WTC11 (cell line): ENCODE measurements at regions not wholly inside any gene's neighbourhood (a gene's known extent, or its start where the extent isn't known, plus 50 kb on each side); places are given as distances from the start of the nearest gene placed in this dataset.

ENCODE experiments used
- E2F4 ChIP-seq: sonication (generic); formaldehyde crosslinking; IDR thresholded peaks from 2 replicates; pipeline ENCODE4 v1.8.1; 2022; ENCODE audit warnings: low read depth, mild to moderate bottlenecking, moderate library complexity, missing genetic modification reagents, borderline replicate concordance
- GABPB1 ChIP-seq: sonication (generic); formaldehyde crosslinking; IDR thresholded peaks from 2 replicates; pipeline ENCODE4 v1.8.1; 2023; ENCODE audit warnings: mild to moderate bottlenecking, missing genetic modification reagents
- RELA ChIP-seq: sonication (generic); formaldehyde crosslinking; IDR thresholded peaks from 2 replicates; pipeline ENCODE4 v1.8.1; 2022; ENCODE audit warnings: missing genetic modification reagents, mild to moderate bottlenecking, borderline replicate concordance
- SP1 ChIP-seq: sonication (generic); formaldehyde crosslinking; conservative IDR thresholded peaks from 2 replicates; pipeline ENCODE4 v1.8.1; 2022; ENCODE audit warnings: missing genetic modification reagents
- TCF7 ChIP-seq: sonication (generic); formaldehyde crosslinking; IDR thresholded peaks from 2 replicates; pipeline ENCODE4 v1.8.0; 2022; ENCODE audit warnings: mild to moderate bottlenecking, low read depth, missing genetic modification reagents, moderate library complexity
- USF2 ChIP-seq: sonication (generic); formaldehyde crosslinking; IDR thresholded peaks from 2 replicates; pipeline ENCODE4 v1.8.1; 2023; ENCODE audit warnings: mild to moderate bottlenecking, missing genetic modification reagents, moderate library complexity
- ZNF281 ChIP-seq: sonication (generic); formaldehyde crosslinking; IDR thresholded peaks from 2 replicates; pipeline ENCODE4 v1.8.0; 2023; ENCODE audit warnings: mild to moderate bottlenecking, missing genetic modification reagents
- ZNF317 ChIP-seq: sonication (generic); formaldehyde crosslinking; IDR thresholded peaks from 2 replicates; pipeline ENCODE4 v1.8.1; 2023; ENCODE audit warnings: low read depth, mild to moderate bottlenecking, moderate library complexity, missing genetic modification reagents, borderline replicate concordance
- TF ChIP-seq, protein P1 (sequence below): sonication (generic); formaldehyde crosslinking; IDR thresholded peaks from 2 replicates; pipeline ENCODE4 v1.8.0; 2022; ENCODE audit warnings: mild to moderate bottlenecking, missing genetic modification reagents
- TF ChIP-seq, protein P2 (sequence below): fragments of 200-600 bp; IDR thresholded peaks from 2 replicates; pipeline ENCODE4 v1.8.0; 2022; ENCODE audit warnings: antibody characterized with exemption
- TF ChIP-seq, protein P3 (sequence below): sonication (generic); formaldehyde crosslinking; IDR thresholded peaks from 2 replicates; pipeline ENCODE4 v1.8.1; 2023; ENCODE audit warnings: mild to moderate bottlenecking, moderate library complexity, missing genetic modification reagents
- TF ChIP-seq, protein P4 (sequence below): sonication (generic); formaldehyde crosslinking; IDR thresholded peaks from 2 replicates; pipeline ENCODE4 v1.8.0; 2023; ENCODE audit warnings: missing genetic modification reagents
- TF ChIP-seq, protein P5 (sequence below): fragments of 250-450 bp; sonication (Bioruptor Pico); IDR thresholded peaks from 2 replicates; pipeline ENCODE4 v1.9.0; 2021; ENCODE audit warnings: mild to moderate bottlenecking

DNA sequence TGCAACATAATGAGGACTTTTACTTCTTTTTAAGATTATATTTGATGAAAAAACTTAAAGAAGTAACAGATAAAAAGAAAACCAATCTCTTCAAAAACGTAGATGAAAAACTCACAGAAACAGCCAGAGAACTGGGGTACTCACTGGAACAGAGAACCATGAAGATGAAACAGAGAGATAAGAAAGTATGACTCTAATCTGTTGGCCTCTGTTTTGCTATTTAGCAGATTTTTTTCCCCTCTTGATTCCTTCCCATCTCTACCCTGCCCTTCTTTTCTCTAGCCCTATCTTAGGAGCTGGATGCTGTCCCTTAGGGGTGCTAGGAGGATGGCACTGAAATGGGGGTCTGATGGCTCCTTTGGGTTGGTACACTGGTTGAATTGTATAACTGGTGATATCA, 97.5 kb upstream of the FREM1 start:
- TF ChIP-seq, protein P1, sequence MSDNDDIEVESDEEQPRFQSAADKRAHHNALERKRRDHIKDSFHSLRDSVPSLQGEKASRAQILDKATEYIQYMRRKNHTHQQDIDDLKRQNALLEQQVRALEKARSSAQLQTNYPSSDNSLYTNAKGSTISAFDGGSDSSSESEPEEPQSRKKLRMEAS (CRISPR knock-in tag): no peak
- TF ChIP-seq TCF7 (CRISPR knock-in tag) (no peak), RELA (no peak), E2F4 (CRISPR knock-in tag) (no peak), ZNF317 (CRISPR knock-in tag) (no peak), GABPB1 (CRISPR knock-in tag) (no peak), SP1 (no peak), ZNF281 (no peak), USF2 (CRISPR knock-in tag) (no peak)
- TF ChIP-seq, protein P2, sequence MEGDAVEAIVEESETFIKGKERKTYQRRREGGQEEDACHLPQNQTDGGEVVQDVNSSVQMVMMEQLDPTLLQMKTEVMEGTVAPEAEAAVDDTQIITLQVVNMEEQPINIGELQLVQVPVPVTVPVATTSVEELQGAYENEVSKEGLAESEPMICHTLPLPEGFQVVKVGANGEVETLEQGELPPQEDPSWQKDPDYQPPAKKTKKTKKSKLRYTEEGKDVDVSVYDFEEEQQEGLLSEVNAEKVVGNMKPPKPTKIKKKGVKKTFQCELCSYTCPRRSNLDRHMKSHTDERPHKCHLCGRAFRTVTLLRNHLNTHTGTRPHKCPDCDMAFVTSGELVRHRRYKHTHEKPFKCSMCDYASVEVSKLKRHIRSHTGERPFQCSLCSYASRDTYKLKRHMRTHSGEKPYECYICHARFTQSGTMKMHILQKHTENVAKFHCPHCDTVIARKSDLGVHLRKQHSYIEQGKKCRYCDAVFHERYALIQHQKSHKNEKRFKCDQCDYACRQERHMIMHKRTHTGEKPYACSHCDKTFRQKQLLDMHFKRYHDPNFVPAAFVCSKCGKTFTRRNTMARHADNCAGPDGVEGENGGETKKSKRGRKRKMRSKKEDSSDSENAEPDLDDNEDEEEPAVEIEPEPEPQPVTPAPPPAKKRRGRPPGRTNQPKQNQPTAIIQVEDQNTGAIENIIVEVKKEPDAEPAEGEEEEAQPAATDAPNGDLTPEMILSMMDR: no peak
- TF ChIP-seq, protein P3, sequence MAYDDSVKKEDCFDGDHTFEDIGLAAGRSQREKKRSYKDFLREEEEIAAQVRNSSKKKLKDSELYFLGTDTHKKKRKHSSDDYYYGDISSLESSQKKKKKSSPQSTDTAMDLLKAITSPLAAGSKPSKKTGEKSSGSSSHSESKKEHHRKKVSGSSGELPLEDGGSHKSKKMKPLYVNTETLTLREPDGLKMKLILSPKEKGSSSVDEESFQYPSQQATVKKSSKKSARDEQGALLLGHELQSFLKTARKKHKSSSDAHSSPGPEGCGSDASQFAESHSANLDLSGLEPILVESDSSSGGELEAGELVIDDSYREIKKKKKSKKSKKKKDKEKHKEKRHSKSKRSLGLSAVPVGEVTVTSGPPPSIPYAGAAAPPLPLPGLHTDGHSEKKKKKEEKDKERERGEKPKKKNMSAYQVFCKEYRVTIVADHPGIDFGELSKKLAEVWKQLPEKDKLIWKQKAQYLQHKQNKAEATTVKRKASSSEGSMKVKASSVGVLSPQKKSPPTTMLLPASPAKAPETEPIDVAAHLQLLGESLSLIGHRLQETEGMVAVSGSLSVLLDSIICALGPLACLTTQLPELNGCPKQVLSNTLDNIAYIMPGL (CRISPR knock-in tag): no peak
- TF ChIP-seq, protein P4, sequence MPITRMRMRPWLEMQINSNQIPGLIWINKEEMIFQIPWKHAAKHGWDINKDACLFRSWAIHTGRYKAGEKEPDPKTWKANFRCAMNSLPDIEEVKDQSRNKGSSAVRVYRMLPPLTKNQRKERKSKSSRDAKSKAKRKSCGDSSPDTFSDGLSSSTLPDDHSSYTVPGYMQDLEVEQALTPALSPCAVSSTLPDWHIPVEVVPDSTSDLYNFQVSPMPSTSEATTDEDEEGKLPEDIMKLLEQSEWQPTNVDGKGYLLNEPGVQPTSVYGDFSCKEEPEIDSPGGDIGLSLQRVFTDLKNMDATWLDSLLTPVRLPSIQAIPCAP (CRISPR knock-in tag): no peak
- TF ChIP-seq, protein P5, sequence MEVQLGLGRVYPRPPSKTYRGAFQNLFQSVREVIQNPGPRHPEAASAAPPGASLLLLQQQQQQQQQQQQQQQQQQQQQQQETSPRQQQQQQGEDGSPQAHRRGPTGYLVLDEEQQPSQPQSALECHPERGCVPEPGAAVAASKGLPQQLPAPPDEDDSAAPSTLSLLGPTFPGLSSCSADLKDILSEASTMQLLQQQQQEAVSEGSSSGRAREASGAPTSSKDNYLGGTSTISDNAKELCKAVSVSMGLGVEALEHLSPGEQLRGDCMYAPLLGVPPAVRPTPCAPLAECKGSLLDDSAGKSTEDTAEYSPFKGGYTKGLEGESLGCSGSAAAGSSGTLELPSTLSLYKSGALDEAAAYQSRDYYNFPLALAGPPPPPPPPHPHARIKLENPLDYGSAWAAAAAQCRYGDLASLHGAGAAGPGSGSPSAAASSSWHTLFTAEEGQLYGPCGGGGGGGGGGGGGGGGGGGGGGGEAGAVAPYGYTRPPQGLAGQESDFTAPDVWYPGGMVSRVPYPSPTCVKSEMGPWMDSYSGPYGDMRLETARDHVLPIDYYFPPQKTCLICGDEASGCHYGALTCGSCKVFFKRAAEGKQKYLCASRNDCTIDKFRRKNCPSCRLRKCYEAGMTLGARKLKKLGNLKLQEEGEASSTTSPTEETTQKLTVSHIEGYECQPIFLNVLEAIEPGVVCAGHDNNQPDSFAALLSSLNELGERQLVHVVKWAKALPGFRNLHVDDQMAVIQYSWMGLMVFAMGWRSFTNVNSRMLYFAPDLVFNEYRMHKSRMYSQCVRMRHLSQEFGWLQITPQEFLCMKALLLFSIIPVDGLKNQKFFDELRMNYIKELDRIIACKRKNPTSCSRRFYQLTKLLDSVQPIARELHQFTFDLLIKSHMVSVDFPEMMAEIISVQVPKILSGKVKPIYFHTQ (CRISPR knock-in tag): no peak
